B cell (primary cell): ENCODE measurements at regions not wholly inside any gene's neighbourhood (a gene's known extent, or its start where the extent isn't known, plus 50 kb on each side); places are given as distances from the start of the nearest gene placed in this dataset.

ENCODE experiments used
- EZH2 ChIP-seq: IDR thresholded peaks from 2 replicates; pipeline ENCODE4 v1.6.1; 2012; ENCODE audit warnings: borderline replicate concordance, low read depth, mild to moderate bottlenecking, moderate library complexity, low read length; ENCODE audit not compliant: insufficient read depth, poor library complexity, severe bottlenecking
- TF ChIP-seq, protein P1 (sequence below): fragments of 200-600 bp; IDR thresholded peaks from one replicate; pipeline ENCODE4 v1.8.0; 2022; ENCODE audit warnings: antibody characterized with exemption, mild to moderate bottlenecking

- TF ChIP-seq, protein P1, sequence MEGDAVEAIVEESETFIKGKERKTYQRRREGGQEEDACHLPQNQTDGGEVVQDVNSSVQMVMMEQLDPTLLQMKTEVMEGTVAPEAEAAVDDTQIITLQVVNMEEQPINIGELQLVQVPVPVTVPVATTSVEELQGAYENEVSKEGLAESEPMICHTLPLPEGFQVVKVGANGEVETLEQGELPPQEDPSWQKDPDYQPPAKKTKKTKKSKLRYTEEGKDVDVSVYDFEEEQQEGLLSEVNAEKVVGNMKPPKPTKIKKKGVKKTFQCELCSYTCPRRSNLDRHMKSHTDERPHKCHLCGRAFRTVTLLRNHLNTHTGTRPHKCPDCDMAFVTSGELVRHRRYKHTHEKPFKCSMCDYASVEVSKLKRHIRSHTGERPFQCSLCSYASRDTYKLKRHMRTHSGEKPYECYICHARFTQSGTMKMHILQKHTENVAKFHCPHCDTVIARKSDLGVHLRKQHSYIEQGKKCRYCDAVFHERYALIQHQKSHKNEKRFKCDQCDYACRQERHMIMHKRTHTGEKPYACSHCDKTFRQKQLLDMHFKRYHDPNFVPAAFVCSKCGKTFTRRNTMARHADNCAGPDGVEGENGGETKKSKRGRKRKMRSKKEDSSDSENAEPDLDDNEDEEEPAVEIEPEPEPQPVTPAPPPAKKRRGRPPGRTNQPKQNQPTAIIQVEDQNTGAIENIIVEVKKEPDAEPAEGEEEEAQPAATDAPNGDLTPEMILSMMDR, result no peak
- TF ChIP-seq EZH2, result no peak
Observed at GRCh38 chr16:27695161-27695560, 145.2 kb downstream of the KATNIP start.
